HG02759 (cell line): ENCODE measurements at regions not wholly inside any gene's neighbourhood (a gene's known extent, or its start where the extent isn't known, plus 50 kb on each side); places are given as distances from the start of the nearest gene placed in this dataset.
A peak's percentile ranks its signal among the peaks of the same experiment; 100 is the strongest.
"Not testable (repeated sequence)": the region's sequence is repeated elsewhere in the genome, so short reads cannot be mapped to it uniquely, and the experiment has no call there.

Experiments
- ATAC-seq: cut with Tn5 transposase; IDR thresholded peaks from one replicate; pipeline ENCODE4 v1.9.1; 2021; ENCODE audit warnings: mild to moderate bottlenecking, moderate library complexity; ENCODE audit not compliant: unreplicated experiment

DNA sequence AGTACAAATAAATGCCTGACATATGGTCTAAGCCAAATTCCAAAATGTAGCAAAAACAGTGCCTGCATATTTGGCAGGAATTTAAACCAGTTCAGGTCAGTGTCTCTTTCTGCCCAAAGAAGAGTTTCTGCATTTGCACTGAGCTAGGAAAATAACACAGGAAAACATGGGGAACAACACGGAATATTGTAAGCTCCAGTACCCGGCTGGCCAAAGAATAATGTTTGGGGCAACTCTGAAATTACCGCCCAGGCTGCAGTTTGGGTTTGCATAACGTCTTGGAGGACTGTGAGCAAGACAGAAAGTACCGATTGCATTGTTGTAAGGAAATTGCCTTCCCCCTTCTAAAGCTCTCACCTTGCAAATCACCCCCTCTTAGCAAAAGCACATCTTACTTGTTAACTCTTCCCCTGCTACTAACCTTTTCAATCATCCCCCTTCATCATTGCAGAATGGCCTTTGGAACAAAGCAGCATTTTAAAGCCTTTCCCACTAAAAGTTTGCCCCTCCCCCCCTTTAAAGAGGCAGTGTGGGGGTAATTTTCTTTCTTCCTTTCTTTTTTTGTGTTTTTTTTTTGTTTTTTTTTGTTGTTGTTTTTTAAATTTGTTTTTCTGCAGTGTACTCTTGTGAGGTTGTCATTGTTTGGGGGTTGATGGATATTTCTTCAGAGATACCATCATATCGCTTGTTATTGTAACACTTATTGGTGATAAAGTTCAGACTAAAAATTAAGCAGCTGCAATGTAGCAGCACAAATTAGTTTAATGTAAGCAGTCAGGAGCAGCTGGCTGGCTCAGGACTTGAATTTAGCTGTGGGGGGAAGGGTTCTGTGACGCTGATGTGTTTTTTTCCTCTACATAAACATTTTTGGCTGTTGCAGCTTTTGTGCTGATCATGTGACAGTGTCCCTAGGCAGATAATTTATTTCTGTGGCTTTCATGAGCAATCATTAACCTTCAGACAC, 100.0 kb upstream of the CITED2 start:
- peak; percentile 63 for ATAC-seq

- ATAC-seq, result no peak
These were observed 99.3 kb upstream of the CITED2 start for GRCh38 chr6:139473731-139474130.

- no peak for ATAC-seq
These were observed 98.8 kb upstream of the CITED2 start for GRCh38 chr6:139473231-139473701.

DNA sequence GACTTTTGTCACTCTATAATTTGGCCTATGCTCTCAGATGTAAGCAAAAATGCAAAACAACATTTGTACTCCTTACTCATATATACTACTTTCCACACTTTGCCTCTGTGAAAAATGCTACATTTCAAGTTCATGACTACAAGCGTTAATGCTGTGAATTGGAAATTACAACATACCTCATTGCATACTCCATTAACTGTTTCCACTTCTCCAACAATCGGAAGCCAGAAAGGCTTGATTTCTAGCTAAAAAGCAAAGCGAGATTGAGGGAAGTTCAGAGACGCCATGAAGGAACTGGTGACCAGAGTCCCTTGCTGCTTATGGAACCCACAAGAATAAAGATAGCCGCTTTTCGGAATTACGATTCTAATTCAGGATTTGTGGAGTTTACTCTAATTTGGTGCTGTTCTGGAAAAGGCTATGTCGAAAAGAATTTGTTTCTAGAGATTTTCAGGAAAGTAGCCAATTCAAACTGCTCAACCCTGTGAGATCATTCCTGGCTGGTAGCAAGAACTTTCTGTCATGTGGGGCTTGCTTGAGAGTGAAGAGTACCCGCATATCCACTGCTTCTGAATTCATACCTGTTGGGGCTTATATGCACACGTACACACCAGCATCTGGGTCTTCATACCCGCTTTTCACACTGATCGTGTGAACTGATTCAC, 98.0 kb upstream of the CITED2 start:
- no peak for ATAC-seq

- ATAC-seq, result no peak
These were observed 96.5 kb upstream of the CITED2 start for GRCh38 chr6:139470997-139471396.

GRCh38 chr6:139468178-139468819, 93.9 kb upstream of the CITED2 start:
- no peak for ATAC-seq

GRCh38 chr6:139457476-139457875, 83.0 kb upstream of the CITED2 start:
- ATAC-seq, result no peak

DNA sequence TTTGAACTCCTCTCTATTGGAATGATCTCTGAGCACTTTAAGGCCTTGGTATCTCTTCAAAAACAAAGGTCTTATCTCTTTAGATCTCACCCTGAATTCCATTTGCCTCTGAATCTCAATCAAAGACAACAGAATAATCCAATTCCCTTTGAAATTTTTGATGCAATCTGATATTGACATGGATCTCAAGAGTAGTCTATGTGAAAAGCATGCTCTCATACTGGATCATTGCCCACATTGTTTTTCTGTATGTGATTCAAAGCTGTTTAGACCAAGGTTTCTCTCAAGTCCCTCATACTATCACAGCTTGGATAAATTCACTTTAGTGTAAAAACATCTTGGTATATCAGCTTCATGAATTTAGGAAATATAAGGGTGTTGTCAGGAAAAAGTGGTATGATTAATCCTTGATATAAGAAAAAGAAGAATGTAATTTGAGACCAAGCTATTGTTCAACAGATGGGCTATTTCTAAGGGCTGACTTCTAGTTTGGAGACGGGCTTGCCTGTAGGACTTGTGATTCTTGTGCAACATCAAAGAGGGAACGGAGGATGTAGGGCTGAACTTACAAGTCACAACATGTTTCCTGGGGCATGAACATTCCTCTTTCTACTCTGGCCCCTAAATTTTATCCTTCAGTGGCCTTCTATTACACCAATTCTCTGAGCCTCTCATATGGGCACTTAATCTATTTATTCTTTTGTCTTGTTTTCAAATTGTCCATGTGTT, 77.9 kb upstream of the CITED2 start:
- no peak for ATAC-seq

- ATAC-seq, result no peak
These were observed 75.2 kb upstream of the CITED2 start for GRCh38 chr6:139449611-139450000.

- no peak for ATAC-seq
These were observed 74.7 kb upstream of the CITED2 start for GRCh38 chr6:139448998-139449610.

DNA sequence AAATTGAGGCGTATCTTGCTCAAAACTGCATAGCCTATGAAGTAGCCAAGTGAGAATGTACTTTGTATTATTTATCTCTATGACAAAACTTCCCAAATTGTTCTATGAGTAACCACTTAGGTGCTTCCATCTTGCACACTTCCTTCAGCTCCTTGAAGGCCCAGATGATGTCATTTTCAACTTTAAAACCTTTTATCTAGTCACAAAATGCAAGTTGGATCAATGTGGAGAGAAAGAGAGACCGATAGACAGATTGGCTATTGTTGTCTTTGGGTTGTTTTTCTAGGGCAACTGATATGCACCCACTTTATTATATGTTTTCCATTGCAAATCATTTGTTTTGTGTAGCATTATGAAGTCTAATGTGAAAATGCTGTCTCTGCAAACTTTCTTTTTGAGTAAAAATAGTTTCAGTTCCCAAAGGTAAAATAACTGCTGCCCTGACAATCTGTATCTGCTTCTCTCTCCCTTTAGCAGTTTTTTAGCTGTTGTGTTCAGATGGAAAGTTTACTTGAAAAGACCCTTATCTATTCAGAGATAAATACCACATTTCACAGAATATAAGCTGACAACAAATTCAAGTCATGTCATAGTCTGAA, 73.7 kb upstream of the CITED2 start:
- peak; percentile 93 for ATAC-seq

DNA sequence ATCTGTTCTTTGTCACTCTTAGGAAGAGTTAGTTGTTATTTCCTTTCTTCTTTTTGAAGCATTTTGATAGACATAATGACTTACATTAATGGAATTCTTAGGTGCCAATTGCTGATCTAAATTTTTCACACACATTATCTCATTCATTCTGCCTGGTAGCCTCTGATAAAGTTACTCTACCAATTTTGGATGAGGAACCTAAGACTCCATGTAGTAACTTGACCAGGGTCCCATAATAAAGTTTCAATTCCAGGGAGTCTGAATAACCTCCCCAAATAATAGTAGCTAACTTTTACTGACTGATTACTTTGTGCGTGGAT, 73.2 kb upstream of the CITED2 start:
- no peak for ATAC-seq

DNA sequence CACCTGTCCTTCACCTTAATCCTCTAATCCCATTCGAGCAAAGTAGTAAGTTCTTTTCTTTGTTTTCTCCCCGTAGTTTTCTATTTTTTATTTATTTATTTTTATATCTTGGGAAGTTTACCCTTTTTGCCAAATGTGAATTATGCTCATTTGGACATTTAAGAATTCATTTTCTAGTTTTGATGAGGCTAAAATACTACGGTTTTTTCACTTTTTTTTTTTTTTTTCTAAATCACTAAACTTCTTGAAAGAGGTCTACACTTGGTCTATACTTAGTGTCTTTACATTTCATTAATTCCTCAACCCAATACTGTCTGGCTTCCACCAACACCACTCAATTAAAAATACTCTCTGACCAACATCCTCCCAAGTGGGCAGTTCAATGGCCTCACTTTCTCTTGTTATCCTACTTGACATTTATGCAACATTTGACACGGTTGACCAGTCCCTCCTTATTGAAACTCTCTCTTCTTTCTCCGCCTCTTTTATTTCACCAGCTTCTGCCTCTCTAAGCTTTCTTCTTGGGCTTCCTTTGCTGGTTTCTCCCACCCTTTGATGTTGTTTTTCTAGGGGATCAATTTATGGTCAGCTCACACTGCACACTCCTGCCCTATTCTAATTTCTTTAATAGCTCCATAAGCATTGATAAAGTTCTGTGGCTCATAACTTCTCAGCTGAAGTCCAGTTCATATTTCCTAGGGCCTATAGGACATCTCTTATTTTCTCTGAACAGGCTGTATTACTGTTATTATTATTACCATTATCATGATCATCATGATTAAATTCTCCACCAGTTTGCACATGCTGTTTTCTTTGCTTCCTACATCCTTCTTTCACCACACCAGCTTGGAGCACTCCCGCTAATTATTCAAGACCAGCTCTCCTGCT, 72.6 kb upstream of the CITED2 start:
- ATAC-seq, result no peak

- ATAC-seq, result no peak
These were observed 71.8 kb upstream of the CITED2 start for GRCh38 chr6:139446138-139446715.

DNA sequence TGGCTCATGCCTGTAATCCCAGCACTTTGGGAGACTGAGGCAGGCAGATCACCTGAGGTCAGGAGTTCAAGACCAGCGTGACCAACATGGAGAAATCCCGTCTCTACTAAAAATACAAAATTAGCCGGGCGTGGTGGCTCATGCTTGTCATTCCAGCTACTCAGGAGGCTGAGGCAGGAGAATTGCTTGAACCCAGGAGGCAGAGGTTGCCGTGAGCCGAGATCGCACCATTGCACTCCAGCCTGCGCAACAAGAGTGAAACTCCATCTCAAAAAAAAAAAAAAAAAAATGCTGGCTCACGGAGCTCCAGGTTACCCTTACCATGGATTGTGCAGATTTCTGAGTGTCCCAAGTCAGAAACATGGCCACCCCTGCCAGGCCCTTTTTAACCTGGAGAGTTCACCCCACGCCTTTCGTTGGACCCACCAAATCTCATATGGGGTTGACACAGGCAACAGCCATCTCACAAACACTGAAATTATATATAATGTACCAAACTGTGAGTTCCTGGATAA, 69.9 kb upstream of the CITED2 start:
- not testable (repeated sequence) for ATAC-seq

- no peak for ATAC-seq
These were observed 69.0 kb upstream of the CITED2 start for GRCh38 chr6:139443231-139444112.

DNA sequence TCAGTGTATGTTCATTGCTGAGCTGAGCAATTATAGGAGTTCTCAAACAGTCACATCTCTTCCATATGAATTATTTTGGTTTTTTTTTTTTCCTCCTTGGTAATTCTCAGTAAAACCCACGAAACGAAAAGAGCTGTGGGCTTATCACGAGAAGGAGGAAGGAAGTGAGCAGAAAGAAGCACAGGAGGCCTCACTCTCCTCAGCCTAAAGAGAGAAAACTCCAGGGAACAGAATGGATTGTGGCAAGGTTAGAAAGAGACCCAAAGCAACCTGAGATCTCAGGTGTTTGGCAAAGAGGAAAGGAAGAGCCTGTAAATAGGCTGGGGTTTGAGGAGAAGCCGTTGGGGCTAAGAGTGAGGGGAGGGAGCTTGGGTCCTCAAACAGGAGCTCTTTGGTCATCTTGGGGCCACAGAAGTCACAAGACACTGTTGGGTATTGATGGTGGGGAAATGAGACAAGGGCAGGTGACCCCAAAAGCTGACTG, 67.8 kb upstream of the CITED2 start:
- no peak for ATAC-seq
